Neural cell (in vitro differentiated cells): ENCODE measurements at regions not wholly inside any gene's neighbourhood (a gene's known extent, or its start where the extent isn't known, plus 50 kb on each side); places are given as distances from the start of the nearest gene placed in this dataset.

ENCODE experiments used
- H2AFZ ChIP-seq: fragments of 200-600, 300-800 bp; sonication (generic), shearing (Covaris generic); 2 replicates; pipeline ENCODE4 v1.6.0; 2014; ENCODE audit warnings: low read depth, mild to moderate bottlenecking, antibody characterized with exemption, low read length, moderate library complexity
- H3F3A ChIP-seq: fragments of 200-600 bp; shearing (Covaris generic); 2 replicates; pipeline ENCODE4 v1.6.1; 2016; ENCODE audit warnings: mild to moderate bottlenecking, moderate library complexity, mixed read lengths, antibody characterized with exemption, low read length; ENCODE audit not compliant: insufficient read depth, poor library complexity, severe bottlenecking
- H3K27ac ChIP-seq: fragments of 200-600, 300-800 bp; sonication (generic), shearing (Covaris generic); 2 replicates; pipeline ENCODE4 v1.5.1; 2014; ENCODE audit warnings: mild to moderate bottlenecking, low read length, moderate library complexity
- H3K27me3 ChIP-seq: fragments of 300-800, 200-600 bp; sonication (generic), shearing (Covaris generic); 2 replicates; pipeline ENCODE4 v1.6.0; 2014; ENCODE audit warnings: mild to moderate bottlenecking, low read depth, low read length, moderate library complexity; ENCODE audit not compliant: insufficient read depth
- H3K36me3 ChIP-seq: fragments of 300-800, 200-600 bp; sonication (generic), shearing (Covaris generic); 2 replicates; pipeline ENCODE4 v1.5.1; 2014; ENCODE audit warnings: mild to moderate bottlenecking, antibody characterized with exemption, low read length, moderate library complexity; ENCODE audit not compliant: insufficient read depth
- H3K4me2 ChIP-seq: fragments of 300-800, 200-600 bp; sonication (generic), shearing (Covaris generic); 2 replicates; pipeline ENCODE4 v1.6.0; 2014; ENCODE audit warnings: mild to moderate bottlenecking, low read length
- H3K4me3 ChIP-seq: fragments of 300-800, 200-600 bp; sonication (generic), shearing (Covaris generic); 2 replicates; pipeline ENCODE4 v1.5.1; 2014; ENCODE audit warnings: mild to moderate bottlenecking, low read length, moderate library complexity
- H3K79me2 ChIP-seq: fragments of 200-600 bp; shearing (Covaris generic); replicated peaks from 2 replicates; pipeline ENCODE4 v1.6.0; 2014; ENCODE audit warnings: mild to moderate bottlenecking, low read length, moderate library complexity; ENCODE audit not compliant: insufficient read depth
- H3K9ac ChIP-seq: fragments of 300-800, 200-600 bp; sonication (generic), shearing (Covaris generic); 2 replicates; pipeline ENCODE4 v1.6.1; 2016; ENCODE audit warnings: mild to moderate bottlenecking, low read length, mixed read lengths
- H3K9me2 ChIP-seq: fragments of 200-600 bp; shearing (Covaris generic); 2 replicates; pipeline ENCODE4 v1.6.1; 2016; ENCODE audit warnings: mild to moderate bottlenecking, low read length, mixed read lengths; ENCODE audit not compliant: insufficient read depth
- H3K9me3 ChIP-seq: fragments of 200-600, 300-800 bp; sonication (generic), shearing (Covaris generic); 2 replicates; pipeline ENCODE4 v1.6.1; 2016; ENCODE audit warnings: mild to moderate bottlenecking, mixed run types, low read length, moderate library complexity, mixed read lengths
- H4K20me1 ChIP-seq: fragments of 200-600 bp; shearing (Covaris generic); 2 replicates; pipeline ENCODE4 v1.6.1; 2016; ENCODE audit warnings: mild to moderate bottlenecking, mixed run types; ENCODE audit not compliant: insufficient read depth
- EP300 ChIP-seq: fragments of 450-650 bp; conservative IDR thresholded peaks from 2 replicates; pipeline ENCODE4 v1.6.1; 2014; ENCODE audit warnings: antibody characterized with exemption, mild to moderate bottlenecking, moderate library complexity; ENCODE audit not compliant: poor library complexity, severe bottlenecking
- EZH2 ChIP-seq: fragments of 200-600, 300-800 bp; shearing (Covaris generic), sonication (generic); IDR thresholded peaks from 2 replicates; pipeline ENCODE4 v1.6.1; 2014; ENCODE audit warnings: antibody characterized with exemption, low read length, borderline replicate concordance, mild to moderate bottlenecking; ENCODE audit not compliant: insufficient read depth, poor library complexity, severe bottlenecking
- MXI1 ChIP-seq: fragments of 450-650 bp; conservative IDR thresholded peaks from 2 replicates; pipeline ENCODE4 v1.6.1; 2014; ENCODE audit warnings: antibody characterized with exemption, mild to moderate bottlenecking; ENCODE audit not compliant: poor library complexity, severe bottlenecking
- POLR2AphosphoS5 ChIP-seq: IDR thresholded peaks from 2 replicates; pipeline ENCODE4 v1.6.1; 2012
- RAD21 ChIP-seq: fragments of 450-650 bp; conservative IDR thresholded peaks from 2 replicates; pipeline ENCODE4 v1.6.1; 2014; ENCODE audit warnings: antibody characterized with exemption, mild to moderate bottlenecking, moderate library complexity
- SMC3 ChIP-seq: fragments of 450-650 bp; conservative IDR thresholded peaks from 2 replicates; pipeline ENCODE4 v1.6.1; 2014; ENCODE audit warnings: antibody characterized with exemption, mild to moderate bottlenecking, moderate library complexity; ENCODE audit not compliant: poor library complexity
- TAF1 ChIP-seq: IDR thresholded peaks from 2 replicates; pipeline ENCODE4 v1.6.1; 2012; ENCODE audit warnings: low read depth
- TF ChIP-seq, protein P1 (sequence below): fragments of 450-650 bp; IDR thresholded peaks from 2 replicates; pipeline ENCODE4 v1.5.1; 2014; ENCODE audit warnings: antibody characterized with exemption, mild to moderate bottlenecking, moderate library complexity; ENCODE audit not compliant: poor library complexity, severe bottlenecking
- TF ChIP-seq, protein P2 (sequence below): IDR thresholded peaks from 2 replicates; pipeline ENCODE4 v1.6.1; 2012; ENCODE audit warnings: borderline replicate concordance

DNA sequence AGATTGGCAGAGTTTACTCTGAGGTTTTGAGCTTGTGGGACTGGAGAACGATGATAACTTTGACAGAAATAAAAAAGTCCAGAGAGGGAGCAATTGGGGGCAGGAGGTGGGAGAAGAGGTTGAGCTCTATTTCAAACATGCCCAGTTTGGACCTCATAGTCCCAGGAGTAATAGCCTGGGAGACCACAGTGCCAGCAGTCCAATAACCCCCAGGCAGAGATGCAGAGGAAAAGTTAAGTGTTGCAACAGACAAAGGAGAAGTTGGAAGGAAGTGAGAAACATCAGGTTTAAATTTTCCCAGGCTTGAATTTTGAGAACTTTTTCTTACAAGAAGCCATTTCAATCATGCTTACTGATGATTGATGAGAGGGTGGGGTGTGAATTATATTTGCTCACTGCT is 117.0 kb upstream of the GHR start:
- Histone ChIP-seq H3F3A (no peaks in the 10 kb centered on the region), H3K4me3 (no peak overlapping the region), H3K9ac (no peak overlapping the region), H3K27ac (no peak overlapping the region), H4K20me1 (no peaks in the 10 kb centered on the region), H3K79me2 (no peaks in the 10 kb centered on the region), H3K27me3 (no peaks in the 10 kb centered on the region), H2AFZ (no peak overlapping the region), H3K9me2 (no peaks in the 10 kb centered on the region), H3K36me3 (no peaks in the 10 kb centered on the region), H3K9me3 (no peaks in the 10 kb centered on the region), H3K4me2 (no peak overlapping the region)
- TF ChIP-seq, protein P1, sequence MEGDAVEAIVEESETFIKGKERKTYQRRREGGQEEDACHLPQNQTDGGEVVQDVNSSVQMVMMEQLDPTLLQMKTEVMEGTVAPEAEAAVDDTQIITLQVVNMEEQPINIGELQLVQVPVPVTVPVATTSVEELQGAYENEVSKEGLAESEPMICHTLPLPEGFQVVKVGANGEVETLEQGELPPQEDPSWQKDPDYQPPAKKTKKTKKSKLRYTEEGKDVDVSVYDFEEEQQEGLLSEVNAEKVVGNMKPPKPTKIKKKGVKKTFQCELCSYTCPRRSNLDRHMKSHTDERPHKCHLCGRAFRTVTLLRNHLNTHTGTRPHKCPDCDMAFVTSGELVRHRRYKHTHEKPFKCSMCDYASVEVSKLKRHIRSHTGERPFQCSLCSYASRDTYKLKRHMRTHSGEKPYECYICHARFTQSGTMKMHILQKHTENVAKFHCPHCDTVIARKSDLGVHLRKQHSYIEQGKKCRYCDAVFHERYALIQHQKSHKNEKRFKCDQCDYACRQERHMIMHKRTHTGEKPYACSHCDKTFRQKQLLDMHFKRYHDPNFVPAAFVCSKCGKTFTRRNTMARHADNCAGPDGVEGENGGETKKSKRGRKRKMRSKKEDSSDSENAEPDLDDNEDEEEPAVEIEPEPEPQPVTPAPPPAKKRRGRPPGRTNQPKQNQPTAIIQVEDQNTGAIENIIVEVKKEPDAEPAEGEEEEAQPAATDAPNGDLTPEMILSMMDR = no peak
- TF ChIP-seq EZH2 (no peak), MXI1 (no peak), EP300 (no peak), RAD21 (no peak), TAF1 (no peak), POLR2AphosphoS5 (no peak), SMC3 (no peak)
- TF ChIP-seq, protein P2, sequence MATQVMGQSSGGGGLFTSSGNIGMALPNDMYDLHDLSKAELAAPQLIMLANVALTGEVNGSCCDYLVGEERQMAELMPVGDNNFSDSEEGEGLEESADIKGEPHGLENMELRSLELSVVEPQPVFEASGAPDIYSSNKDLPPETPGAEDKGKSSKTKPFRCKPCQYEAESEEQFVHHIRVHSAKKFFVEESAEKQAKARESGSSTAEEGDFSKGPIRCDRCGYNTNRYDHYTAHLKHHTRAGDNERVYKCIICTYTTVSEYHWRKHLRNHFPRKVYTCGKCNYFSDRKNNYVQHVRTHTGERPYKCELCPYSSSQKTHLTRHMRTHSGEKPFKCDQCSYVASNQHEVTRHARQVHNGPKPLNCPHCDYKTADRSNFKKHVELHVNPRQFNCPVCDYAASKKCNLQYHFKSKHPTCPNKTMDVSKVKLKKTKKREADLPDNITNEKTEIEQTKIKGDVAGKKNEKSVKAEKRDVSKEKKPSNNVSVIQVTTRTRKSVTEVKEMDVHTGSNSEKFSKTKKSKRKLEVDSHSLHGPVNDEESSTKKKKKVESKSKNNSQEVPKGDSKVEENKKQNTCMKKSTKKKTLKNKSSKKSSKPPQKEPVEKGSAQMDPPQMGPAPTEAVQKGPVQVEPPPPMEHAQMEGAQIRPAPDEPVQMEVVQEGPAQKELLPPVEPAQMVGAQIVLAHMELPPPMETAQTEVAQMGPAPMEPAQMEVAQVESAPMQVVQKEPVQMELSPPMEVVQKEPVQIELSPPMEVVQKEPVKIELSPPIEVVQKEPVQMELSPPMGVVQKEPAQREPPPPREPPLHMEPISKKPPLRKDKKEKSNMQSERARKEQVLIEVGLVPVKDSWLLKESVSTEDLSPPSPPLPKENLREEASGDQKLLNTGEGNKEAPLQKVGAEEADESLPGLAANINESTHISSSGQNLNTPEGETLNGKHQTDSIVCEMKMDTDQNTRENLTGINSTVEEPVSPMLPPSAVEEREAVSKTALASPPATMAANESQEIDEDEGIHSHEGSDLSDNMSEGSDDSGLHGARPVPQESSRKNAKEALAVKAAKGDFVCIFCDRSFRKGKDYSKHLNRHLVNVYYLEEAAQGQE = no peak

DNA sequence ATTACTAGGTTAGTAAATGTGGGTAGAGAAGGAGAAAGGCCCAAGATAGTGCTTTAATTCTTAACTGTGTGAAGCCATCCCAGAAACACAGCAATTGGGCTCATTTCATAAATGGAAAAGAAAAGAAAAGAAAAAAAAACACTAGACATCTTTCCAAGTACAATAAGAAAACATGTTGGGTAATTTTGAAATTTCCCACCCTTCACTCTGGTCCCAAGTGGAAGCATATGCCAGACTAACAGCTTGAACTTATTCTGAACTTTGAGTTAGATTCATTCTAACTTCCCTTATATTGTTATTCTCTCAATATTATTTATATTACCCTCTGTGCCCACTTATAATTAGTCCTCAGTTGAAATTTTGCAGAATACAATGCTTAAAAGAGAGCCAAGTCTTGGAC is 113.4 kb upstream of the GHR start:
- H3K79me2 ChIP-seq = no peaks in the 10 kb centered on the region
- no peak overlapping the region for H3K9ac ChIP-seq
- H2AFZ ChIP-seq = no peak overlapping the region
- no peaks in the 10 kb centered on the region for H4K20me1 ChIP-seq
- H3K27ac ChIP-seq = no peak overlapping the region
- H3F3A ChIP-seq = no peaks in the 10 kb centered on the region
- H3K4me2 ChIP-seq = no peak overlapping the region
- TF ChIP-seq RAD21 = no peak
- TF ChIP-seq POLR2AphosphoS5 = no peak
- TF ChIP-seq EZH2 = no peak
- TF ChIP-seq MXI1 = no peak
- TF ChIP-seq, protein P1 = no peak
- no peak for TF ChIP-seq SMC3
- no peak for TF ChIP-seq TAF1
- TF ChIP-seq EP300 = no peak
- TF ChIP-seq, protein P2 = no peak
- H3K27me3 ChIP-seq = no peaks in the 10 kb centered on the region
- H3K9me3 ChIP-seq = no peaks in the 10 kb centered on the region
- H3K36me3 ChIP-seq = no peaks in the 10 kb centered on the region
- H3K4me3 ChIP-seq = no peak overlapping the region
- no peaks in the 10 kb centered on the region for H3K9me2 ChIP-seq
